ENCODE measurements at regions not wholly inside any gene's neighbourhood (a gene's known extent, or its start where the extent isn't known, plus 50 kb on each side); places are given as distances from the start of the nearest gene placed in this dataset.

GRCh38 chr18:41618147-41618546 is 336.9 kb upstream of the PIK3C3 start:
- no peak for DNase-seq

GRCh38 chr18:41617647-41618046 is 337.4 kb upstream of the PIK3C3 start:
- DNase-seq = no peak

- no peak for DNase-seq
Measured at GRCh38 chr18:41613003-41613609, 341.9 kb upstream of the PIK3C3 start.

- DNase-seq = no peak
Measured at GRCh38 chr18:41604964-41605363, 350.1 kb upstream of the PIK3C3 start.

GRCh38 chr18:41602034-41602433 is 353.0 kb upstream of the PIK3C3 start:
- no peak for DNase-seq

GRCh38 chr18:41600693-41601391 is 354.2 kb upstream of the PIK3C3 start:
- DNase-seq = no peak

- no peak for DNase-seq
Measured at GRCh38 chr18:41599466-41599865, 355.6 kb upstream of the PIK3C3 start.

GRCh38 chr18:41594582-41594981 is 360.5 kb upstream of the PIK3C3 start:
- no peak for DNase-seq

- DNase-seq = no peak
Measured at GRCh38 chr18:41593171-41593675, 361.8 kb upstream of the PIK3C3 start.

- no peak for DNase-seq
Measured at GRCh38 chr18:41587976-41588375, 367.1 kb upstream of the PIK3C3 start.

- no peak for DNase-seq
Measured at GRCh38 chr18:41585512-41585911, 369.5 kb upstream of the PIK3C3 start.

- no peak for DNase-seq
Measured at GRCh38 chr18:41579185-41579584, 375.8 kb upstream of the PIK3C3 start.

GRCh38 chr18:41577529-41577928 is 377.5 kb upstream of the PIK3C3 start:
- DNase-seq = no peak

GRCh38 chr18:41576643-41577042 is 378.4 kb upstream of the PIK3C3 start:
- no peak for DNase-seq

- no peak for DNase-seq
Measured at GRCh38 chr18:41569867-41570266, 385.2 kb upstream of the PIK3C3 start.

GRCh38 chr18:41561961-41562360 is 393.1 kb upstream of the PIK3C3 start:
- no peak for DNase-seq

GRCh38 chr18:41558715-41559114 is 396.3 kb upstream of the PIK3C3 start:
- no peak for DNase-seq

- no peak for DNase-seq
Measured at GRCh38 chr18:41553716-41554115, 401.3 kb upstream of the PIK3C3 start.

- no peak for DNase-seq
Measured at GRCh38 chr18:41548521-41549260, 406.3 kb upstream of the PIK3C3 start.

GRCh38 chr18:41545091-41545888 is 409.7 kb upstream of the PIK3C3 start:
- no peak for DNase-seq

- no peak for DNase-seq
Measured at GRCh38 chr18:41543815-41544214, 411.2 kb upstream of the PIK3C3 start.

- DNase-seq = no peak
Measured at GRCh38 chr18:41540237-41540871, 414.7 kb upstream of the PIK3C3 start.

- DNase-seq = no peak
Measured at GRCh38 chr18:41538751-41539150, 416.3 kb upstream of the PIK3C3 start.

All from CD4-positive, alpha-beta T cell treated with Interleukin-4 for 4 hours (primary cell).